D721Med (cell line): ENCODE measurements at regions not wholly inside any gene's neighbourhood (a gene's known extent, or its start where the extent isn't known, plus 50 kb on each side); places are given as distances from the start of the nearest gene placed in this dataset.
"Not testable (repeated sequence)": the region's sequence is repeated elsewhere in the genome, so short reads cannot be mapped to it uniquely, and the experiment has no call there.

Source experiments
- DNase-seq: peaks from one replicate; pipeline ENCODE4 v3.0.0; 2011; ENCODE audit warnings: low spot score; ENCODE audit not compliant: insufficient read length
- FAIRE-seq: peaks from 2 replicates; lab custom pipeline; 2011; peaks lifted over from hg19 to GRCh38; lab: Jason Lieb, UNC
- TF ChIP-seq, protein P1 (sequence below): IDR thresholded peaks from 2 replicates; pipeline ENCODE4 v1.5.1; 2012; ENCODE audit warnings: mild to moderate bottlenecking, control low read depth; ENCODE audit not compliant: insufficient read depth; ENCODE audit errors: missing control alignments

DNA sequence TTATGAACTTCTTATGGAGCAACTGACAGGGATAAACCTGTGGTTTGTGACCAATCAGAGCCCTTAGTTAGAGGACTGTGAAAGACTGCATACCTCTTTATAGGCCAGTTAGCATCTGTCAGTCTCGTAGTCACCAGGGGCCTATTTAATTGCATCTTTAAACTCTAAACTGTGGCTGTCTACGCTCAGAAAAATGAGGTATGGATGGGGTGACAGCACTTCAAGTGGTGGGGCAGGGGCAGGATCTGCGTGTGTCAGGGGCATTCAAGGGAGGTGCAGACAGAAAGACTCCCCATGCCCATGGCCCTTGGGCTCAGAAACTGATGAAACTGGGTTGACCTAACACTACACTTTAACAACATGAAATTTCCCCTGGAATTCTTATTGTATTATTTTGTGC lies 132.6 kb upstream of the TBCA start:
- TF ChIP-seq, protein P1, sequence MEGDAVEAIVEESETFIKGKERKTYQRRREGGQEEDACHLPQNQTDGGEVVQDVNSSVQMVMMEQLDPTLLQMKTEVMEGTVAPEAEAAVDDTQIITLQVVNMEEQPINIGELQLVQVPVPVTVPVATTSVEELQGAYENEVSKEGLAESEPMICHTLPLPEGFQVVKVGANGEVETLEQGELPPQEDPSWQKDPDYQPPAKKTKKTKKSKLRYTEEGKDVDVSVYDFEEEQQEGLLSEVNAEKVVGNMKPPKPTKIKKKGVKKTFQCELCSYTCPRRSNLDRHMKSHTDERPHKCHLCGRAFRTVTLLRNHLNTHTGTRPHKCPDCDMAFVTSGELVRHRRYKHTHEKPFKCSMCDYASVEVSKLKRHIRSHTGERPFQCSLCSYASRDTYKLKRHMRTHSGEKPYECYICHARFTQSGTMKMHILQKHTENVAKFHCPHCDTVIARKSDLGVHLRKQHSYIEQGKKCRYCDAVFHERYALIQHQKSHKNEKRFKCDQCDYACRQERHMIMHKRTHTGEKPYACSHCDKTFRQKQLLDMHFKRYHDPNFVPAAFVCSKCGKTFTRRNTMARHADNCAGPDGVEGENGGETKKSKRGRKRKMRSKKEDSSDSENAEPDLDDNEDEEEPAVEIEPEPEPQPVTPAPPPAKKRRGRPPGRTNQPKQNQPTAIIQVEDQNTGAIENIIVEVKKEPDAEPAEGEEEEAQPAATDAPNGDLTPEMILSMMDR: no peak
- FAIRE-seq: no peak

DNA sequence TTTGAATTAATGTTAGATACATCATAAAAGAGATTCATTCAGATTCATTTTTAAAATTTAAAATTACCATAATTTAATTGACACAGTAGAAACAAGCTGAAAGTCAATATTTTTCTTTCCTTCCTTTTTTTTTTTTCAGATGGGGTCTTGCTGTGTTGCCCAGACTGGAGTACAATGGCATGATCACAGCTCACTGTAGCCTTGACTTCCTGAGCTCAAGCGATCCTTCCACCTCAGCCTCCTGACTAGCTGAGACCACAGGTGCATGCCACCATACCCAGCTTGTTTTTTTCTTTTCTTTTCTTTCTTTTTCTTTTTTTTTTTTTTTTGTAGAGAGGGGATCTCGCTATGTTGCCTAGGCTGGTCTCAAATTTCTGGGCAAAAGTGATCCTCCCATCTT lies 131.6 kb upstream of the TBCA start:
- TF ChIP-seq, protein P1: no peak
- DNase-seq (no peak), FAIRE-seq (no peak)

More for the DNA sequence above, 132.6 kb upstream of the TBCA start:
- DNase-seq: no peak

DNA sequence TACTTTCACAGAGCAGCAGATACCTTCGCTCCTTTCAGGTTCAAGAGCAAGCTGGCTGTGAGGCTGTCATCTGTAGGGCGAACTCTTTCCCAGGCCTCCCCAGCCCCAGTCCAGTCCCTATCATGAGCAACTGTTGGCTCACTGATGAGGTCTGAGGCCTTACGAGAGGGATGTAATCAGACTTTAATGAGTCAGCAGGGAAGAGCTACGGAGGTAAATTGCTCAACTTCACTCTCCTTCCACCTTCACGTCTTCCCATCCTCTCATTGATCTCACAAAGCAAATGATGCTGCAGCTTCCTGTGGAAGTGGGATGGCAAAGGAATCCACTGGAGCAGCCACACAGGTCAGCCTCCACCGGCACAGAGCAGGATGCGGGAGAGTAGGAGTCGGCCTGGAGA lies 130.7 kb upstream of the TBCA start:
- FAIRE-seq (no peak), DNase-seq (no peak)
- TF ChIP-seq, protein P1: no peak

DNA sequence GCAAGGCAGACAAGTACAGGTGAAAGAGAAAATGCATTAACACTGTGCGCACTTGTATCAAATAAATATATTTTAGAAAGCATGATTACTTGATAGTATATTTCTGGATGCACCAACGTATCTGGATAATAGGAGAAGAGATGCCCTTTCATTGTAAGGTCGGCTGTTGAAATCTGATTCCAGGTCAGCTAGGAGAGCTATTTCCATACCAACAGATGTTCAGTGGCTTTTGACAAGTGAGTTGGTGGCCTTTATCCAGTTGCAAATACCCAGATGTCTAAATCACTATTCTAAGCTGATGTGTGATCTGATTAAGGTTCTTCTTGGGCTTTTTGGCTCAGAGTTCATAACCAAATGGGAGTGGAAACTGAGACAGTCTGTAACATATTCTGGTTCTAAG lies 128.2 kb upstream of the TBCA start:
- FAIRE-seq: no peak
- no peak for DNase-seq
- TF ChIP-seq, protein P1: no peak

DNA sequence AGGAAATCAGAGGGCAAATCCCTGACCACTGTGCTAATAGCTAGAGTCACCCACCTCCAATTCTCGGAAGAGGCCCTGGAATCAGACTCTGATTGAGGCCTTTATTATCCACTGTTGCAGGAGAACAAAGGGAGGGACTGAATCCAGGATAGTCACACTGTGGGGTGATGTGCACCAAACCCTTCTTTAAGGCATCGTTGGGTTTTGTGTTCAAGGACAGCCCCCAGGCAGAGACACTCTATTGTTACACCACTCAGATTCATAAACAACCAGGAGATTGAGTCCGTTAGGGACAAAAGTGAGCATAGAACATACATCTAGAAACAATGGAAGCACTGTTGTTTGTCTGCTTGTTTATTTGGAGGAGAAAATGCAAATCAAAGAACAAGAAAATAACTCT lies 124.6 kb upstream of the TBCA start:
- TF ChIP-seq, protein P1: no peak
- FAIRE-seq (no peak), DNase-seq (no peak)

DNA sequence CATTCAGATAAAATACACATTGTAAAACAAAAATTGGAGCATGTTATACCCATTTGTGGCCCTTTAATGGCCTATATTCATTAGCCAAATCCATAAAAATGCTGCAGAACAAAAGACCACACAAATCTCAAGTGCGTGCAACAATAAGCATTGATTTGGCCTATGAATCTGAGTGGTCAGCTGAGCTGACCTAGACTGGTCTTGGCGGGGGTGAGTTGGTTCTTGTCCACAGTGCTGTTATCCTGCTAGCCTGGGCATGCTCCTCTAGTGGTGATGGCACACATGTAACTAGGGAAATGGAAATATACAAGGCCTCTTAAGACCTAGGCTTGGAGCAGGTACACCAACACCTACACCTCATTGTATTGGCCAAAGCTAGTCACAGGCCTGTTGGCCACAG lies 122.2 kb upstream of the TBCA start:
- no peak for DNase-seq
- TF ChIP-seq, protein P1: no peak
- FAIRE-seq: no peak

DNA sequence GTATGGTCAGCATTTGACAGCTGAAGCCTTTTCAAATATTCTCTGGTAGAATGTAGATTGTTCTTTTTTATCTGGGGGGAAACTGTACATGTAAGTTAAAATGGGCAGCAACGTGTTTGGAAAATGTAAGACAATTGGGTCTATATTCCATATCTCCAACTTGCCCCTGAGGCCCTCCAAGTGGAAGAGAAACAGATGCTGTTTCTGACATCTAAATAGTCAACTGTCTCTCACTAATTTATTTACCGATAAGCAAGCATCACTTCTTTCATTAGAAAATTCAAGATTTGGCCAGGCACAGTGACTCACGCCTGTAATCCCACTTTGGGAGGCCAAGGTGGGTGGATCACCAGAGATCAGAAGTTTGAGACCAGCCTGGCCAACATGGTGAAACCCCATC lies 120.2 kb upstream of the TBCA start:
- no peak for DNase-seq
- TF ChIP-seq, protein P1: no peak
- no peak for FAIRE-seq

DNA sequence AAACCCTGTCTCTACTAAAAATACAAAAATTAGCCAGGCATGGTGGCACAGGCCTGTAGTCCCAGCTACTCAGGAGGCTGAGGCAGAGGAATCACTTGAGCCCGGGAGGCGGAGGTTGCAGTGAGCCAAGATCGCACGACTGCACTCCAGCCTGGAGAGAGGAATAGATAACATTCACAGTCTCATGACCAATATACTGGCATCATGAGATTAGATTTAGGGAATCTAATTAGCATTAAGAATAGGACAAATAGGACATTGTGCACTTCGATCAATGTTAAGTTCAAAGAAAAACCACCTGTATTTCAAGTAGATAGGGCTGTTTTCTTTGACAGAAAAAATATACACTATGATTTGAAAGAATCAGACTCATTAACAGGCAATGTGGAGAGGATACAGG lies 118.0 kb upstream of the TBCA start:
- FAIRE-seq, DNase-seq: not testable (repeated sequence)
